Prostate gland (tissue), 2 donors: ENCODE measurements at regions not wholly inside any gene's neighbourhood (a gene's known extent, or its start where the extent isn't known, plus 50 kb on each side); places are given as distances from the start of the nearest gene placed in this dataset.

Experiments used
- DNase-seq: peaks from one replicate; pipeline ENCODE4 v3.0.0-alpha.2; 2019; ENCODE audit warnings: low spot score
- H3K27ac ChIP-seq, 2 donors: fragments of 200-600 bp; sonication (generic); 2 replicates each; pipeline ENCODE4 v1.5.1; 2017 to 2019
- H3K27me3 ChIP-seq: fragments of 200-600 bp; sonication (generic); replicated peaks from 2 replicates; pipeline ENCODE4 v1.5.1; 2019; ENCODE audit not compliant: insufficient read depth
- H3K36me3 ChIP-seq, 2 donors: fragments of 200-600 bp; sonication (generic); 1 replicate in 1 of 2; 2 replicates in 1 of 2; pipeline versions ENCODE4 v1.5.1 to v1.8.1; 2017 to 2019
- H3K4me1 ChIP-seq: fragments of 200-600 bp; sonication (generic); replicated peaks from 2 replicates; pipeline ENCODE4 v1.5.1; 2019
- H3K4me3 ChIP-seq, 2 donors: fragments of 200-600 bp; sonication (generic); 2 replicates each; pipeline ENCODE4 v1.5.1; 2017 to 2019
- H3K9me3 ChIP-seq: fragments of 200-600 bp; sonication (generic); 2 replicates; pipeline ENCODE4 v1.5.1; 2017
- POLR2A ChIP-seq: fragments of 450-650 bp; IDR thresholded peaks from one replicate; pipeline ENCODE4 v1.6.1; 2016; ENCODE audit warnings: antibody characterized with exemption, mild to moderate bottlenecking
- POLR2AphosphoS5 ChIP-seq: sonication (generic); formaldehyde crosslinking; IDR thresholded peaks from one replicate; pipeline ENCODE4 v1.6.1; 2017; ENCODE audit warnings: antibody characterized with exemption
- WGBS: methylation state at CpG from one replicate; pipeline ENCODE4 v1.1.5; 2018; 5-methylcytosine and 5-hydroxymethylcytosine counted together
- intact Hi-C: fragments of 100-400 bp; cut with DNase I; formaldehyde crosslinking; loops from one replicate; pipeline ENCODE4 v1.14.2; 2022
- TF ChIP-seq, protein P1 (sequence below), 4 experiments: fragments of 200-600 bp in 2 of 4; fragments of 450-650 bp in 2 of 4; sonication (generic) in 2 of 4; IDR thresholded peaks; 1 replicate in 3 of 4; 2 replicates in 1 of 4; pipeline ENCODE4 v1.5.1; 2016 to 2019; ENCODE audit warnings: antibody characterized with exemption in 4 of 4, mild to moderate bottlenecking in 2 of 4, moderate library complexity in 2 of 4

DNA sequence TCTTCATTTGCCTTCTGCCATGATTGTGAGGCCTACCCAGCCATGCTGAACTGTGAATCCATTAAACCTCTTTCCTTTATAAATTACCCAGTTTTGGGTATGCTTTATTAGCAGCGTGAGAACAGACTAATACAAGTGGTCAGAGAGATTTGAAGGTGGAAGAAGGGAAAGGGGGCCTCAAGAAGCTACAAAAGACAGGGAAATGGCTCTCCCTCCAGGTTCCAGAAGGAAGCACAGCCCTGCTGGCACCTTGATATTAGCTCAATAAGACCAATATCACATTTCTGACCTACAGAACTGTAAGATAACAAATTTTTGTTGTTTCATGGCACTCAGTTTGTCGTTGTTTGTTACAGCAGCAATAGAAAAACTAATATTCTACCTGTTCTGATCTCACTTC lies 536.5 kb upstream of the MARCKS start:
- 98% methylated on average over 2 of the region's 2 CpGs for WGBS
- DNase-seq: no peak
- Histone ChIP-seq H3K27ac (no peak overlapping the region), H3K4me1 (no peaks in the 10 kb centered on the region), H3K27me3 (no peaks in the 10 kb centered on the region), H3K9me3 (no peaks in the 10 kb centered on the region), H3K4me3 (no peak overlapping the region), H3K36me3 (no peaks in the 10 kb centered on the region)
- intact Hi-C loops: no loop called here
- no peak for TF ChIP-seq POLR2A
- no peak for TF ChIP-seq POLR2AphosphoS5
- TF ChIP-seq, protein P1, sequence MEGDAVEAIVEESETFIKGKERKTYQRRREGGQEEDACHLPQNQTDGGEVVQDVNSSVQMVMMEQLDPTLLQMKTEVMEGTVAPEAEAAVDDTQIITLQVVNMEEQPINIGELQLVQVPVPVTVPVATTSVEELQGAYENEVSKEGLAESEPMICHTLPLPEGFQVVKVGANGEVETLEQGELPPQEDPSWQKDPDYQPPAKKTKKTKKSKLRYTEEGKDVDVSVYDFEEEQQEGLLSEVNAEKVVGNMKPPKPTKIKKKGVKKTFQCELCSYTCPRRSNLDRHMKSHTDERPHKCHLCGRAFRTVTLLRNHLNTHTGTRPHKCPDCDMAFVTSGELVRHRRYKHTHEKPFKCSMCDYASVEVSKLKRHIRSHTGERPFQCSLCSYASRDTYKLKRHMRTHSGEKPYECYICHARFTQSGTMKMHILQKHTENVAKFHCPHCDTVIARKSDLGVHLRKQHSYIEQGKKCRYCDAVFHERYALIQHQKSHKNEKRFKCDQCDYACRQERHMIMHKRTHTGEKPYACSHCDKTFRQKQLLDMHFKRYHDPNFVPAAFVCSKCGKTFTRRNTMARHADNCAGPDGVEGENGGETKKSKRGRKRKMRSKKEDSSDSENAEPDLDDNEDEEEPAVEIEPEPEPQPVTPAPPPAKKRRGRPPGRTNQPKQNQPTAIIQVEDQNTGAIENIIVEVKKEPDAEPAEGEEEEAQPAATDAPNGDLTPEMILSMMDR (IDR thresholded peaks at IDR 0.05): no peak

- Histone ChIP-seq H3K9me3 (no peaks in the 10 kb centered on the region), H3K27ac (no peak overlapping the region), H3K4me1 (no peaks in the 10 kb centered on the region), H3K27me3 (no peaks in the 10 kb centered on the region), H3K36me3 (no peaks in the 10 kb centered on the region), H3K4me3 (no peak overlapping the region)
- TF ChIP-seq POLR2A: no peak
- TF ChIP-seq POLR2AphosphoS5: no peak
- TF ChIP-seq, protein P1 (IDR thresholded peaks at IDR 0.05): no peak
- no peak for DNase-seq
- 94% methylated on average over 3 of the region's 3 CpGs for WGBS
- intact Hi-C loops: no loop called here
These were observed 530.4 kb upstream of the MARCKS start for GRCh38 chr6:113326781-113327180.

GRCh38 chr6:113328886-113329381 lies 528.2 kb upstream of the MARCKS start:
- Histone ChIP-seq H3K9me3 (no peaks in the 10 kb centered on the region), H3K36me3 (no peaks in the 10 kb centered on the region), H3K27ac (no peak overlapping the region), H3K4me3 (no peak overlapping the region), H3K4me1 (no peaks in the 10 kb centered on the region), H3K27me3 (no peaks in the 10 kb centered on the region)
- WGBS: 69% methylated on average over 4 of the region's 4 CpGs
- TF ChIP-seq, protein P1 (IDR thresholded peaks at IDR 0.05): no peak
- no peak for TF ChIP-seq POLR2A
- no peak for TF ChIP-seq POLR2AphosphoS5
- intact Hi-C loops: no loop called here
- no peak for DNase-seq

GRCh38 chr6:113329942-113330635 lies 527.1 kb upstream of the MARCKS start:
- TF ChIP-seq POLR2AphosphoS5: no peak
- no peak for TF ChIP-seq POLR2A
- TF ChIP-seq, protein P1 (IDR thresholded peaks at IDR 0.05): no peak
- Histone ChIP-seq H3K4me3 (no peak overlapping the region), H3K36me3 (no peaks in the 10 kb centered on the region), H3K9me3 (no peaks in the 10 kb centered on the region), H3K4me1 (no peaks in the 10 kb centered on the region), H3K27ac (no peak overlapping the region), H3K27me3 (no peaks in the 10 kb centered on the region)
- intact Hi-C loops: no loop called here
- DNase-seq: no peak
- 65% methylated on average over 3 of the region's 3 CpGs for WGBS

- Histone ChIP-seq H3K4me1 (no peaks in the 10 kb centered on the region), H3K9me3 (no peaks in the 10 kb centered on the region), H3K36me3 (no peaks in the 10 kb centered on the region), H3K4me3 (no peak overlapping the region), H3K27me3 (no peaks in the 10 kb centered on the region), H3K27ac (no peak overlapping the region)
- DNase-seq: peak; percentile 6
- intact Hi-C loops: no loop called here
- TF ChIP-seq POLR2A: no peak
- TF ChIP-seq POLR2AphosphoS5: no peak
- TF ChIP-seq, protein P1 (IDR thresholded peaks at IDR 0.05): no peak
- WGBS: 33% methylated on average over 2 of the region's 2 CpGs
These were observed 526.6 kb upstream of the MARCKS start for GRCh38 chr6:113330636-113330946.
